ENCODE measurements at regions not wholly inside any gene's neighbourhood (a gene's known extent, or its start where the extent isn't known, plus 50 kb on each side); places are given as distances from the start of the nearest gene placed in this dataset.
A peak's percentile ranks its signal among the peaks of the same experiment; 100 is the strongest.

DNA sequence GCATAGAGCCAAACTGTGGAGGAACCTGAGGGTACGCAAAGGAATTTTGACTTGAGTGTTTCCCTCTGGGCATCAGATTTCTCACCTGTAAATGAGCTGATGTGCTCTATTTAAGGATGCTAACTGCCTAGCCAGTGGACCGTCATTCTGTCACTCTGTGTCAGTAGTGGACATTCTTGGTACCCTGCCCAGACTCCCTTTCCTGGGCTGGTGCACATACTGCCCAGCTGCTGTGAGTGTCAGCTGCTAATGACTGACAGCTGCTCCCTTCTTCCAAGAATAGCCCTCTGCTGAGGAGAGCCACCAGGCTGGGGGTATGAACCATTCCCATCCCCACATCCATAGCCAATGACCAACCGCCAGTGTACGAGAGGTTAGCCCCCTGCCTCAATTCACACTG, 193.1 kb upstream of the DAB1 start:
- no peaks in the 10 kb centered on the region for H3K9me3 ChIP-seq (ENCODE audit: severe bottlenecking)
- no peak for DNase-seq (ENCODE audit: low spot score)
- H3K36me3 ChIP-seq (ENCODE audit: low read depth), result no peaks in the 10 kb centered on the region
- H3K4me3 ChIP-seq (ENCODE audit: severe bottlenecking), result no peak overlapping the region
- no peak for ATAC-seq (ENCODE audit: low read depth)
- H3K4me1 ChIP-seq (ENCODE audit: insufficient read depth, poor library complexity, severe bottlenecking), result peaks cover 6% of the 10 kb centered on the region
- TF ChIP-seq, protein P1, sequence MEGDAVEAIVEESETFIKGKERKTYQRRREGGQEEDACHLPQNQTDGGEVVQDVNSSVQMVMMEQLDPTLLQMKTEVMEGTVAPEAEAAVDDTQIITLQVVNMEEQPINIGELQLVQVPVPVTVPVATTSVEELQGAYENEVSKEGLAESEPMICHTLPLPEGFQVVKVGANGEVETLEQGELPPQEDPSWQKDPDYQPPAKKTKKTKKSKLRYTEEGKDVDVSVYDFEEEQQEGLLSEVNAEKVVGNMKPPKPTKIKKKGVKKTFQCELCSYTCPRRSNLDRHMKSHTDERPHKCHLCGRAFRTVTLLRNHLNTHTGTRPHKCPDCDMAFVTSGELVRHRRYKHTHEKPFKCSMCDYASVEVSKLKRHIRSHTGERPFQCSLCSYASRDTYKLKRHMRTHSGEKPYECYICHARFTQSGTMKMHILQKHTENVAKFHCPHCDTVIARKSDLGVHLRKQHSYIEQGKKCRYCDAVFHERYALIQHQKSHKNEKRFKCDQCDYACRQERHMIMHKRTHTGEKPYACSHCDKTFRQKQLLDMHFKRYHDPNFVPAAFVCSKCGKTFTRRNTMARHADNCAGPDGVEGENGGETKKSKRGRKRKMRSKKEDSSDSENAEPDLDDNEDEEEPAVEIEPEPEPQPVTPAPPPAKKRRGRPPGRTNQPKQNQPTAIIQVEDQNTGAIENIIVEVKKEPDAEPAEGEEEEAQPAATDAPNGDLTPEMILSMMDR (IDR thresholded peaks at IDR 0.05; ENCODE audit: poor library complexity, severe bottlenecking), result no peak
- H3K27me3 ChIP-seq (ENCODE audit: insufficient read depth, poor library complexity, severe bottlenecking), result no peaks in the 10 kb centered on the region
- no peak overlapping the region for H3K27ac ChIP-seq (ENCODE audit: poor library complexity, severe bottlenecking)

DNA sequence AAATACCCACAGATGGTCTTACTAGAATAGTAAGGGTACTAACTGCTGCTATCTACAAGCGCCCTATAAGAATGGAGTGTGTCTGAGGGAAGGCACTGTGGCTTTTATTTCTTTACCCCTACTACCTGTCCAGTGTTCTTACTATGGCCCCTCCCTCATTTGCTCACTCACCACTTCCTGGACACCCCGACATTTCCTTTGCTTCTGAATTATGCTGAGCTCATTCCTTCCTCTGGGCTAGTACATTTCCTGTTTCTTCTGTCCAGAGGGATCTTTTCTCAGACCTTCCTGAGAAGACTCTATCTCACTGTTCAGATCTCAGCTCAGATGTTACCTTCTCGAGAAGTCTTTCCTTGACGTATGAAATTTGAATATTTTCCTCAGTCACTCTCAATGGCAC, 192.1 kb upstream of the DAB1 start:
- DNase-seq (ENCODE audit: low spot score) (no peak), ATAC-seq (ENCODE audit: low read depth) (peak; percentile 45; the same call in 1 of the 3 replicates)
- TF ChIP-seq, protein P1 (IDR thresholded peaks at IDR 0.05; ENCODE audit: poor library complexity, severe bottlenecking), result no peak
- no peak overlapping the region for H3K4me3 ChIP-seq (ENCODE audit: severe bottlenecking)
- no peaks in the 10 kb centered on the region for H3K36me3 ChIP-seq (ENCODE audit: low read depth)
- no peaks in the 10 kb centered on the region for H3K9me3 ChIP-seq (ENCODE audit: severe bottlenecking)
- peaks cover 6% of the 10 kb centered on the region for H3K4me1 ChIP-seq (ENCODE audit: insufficient read depth, poor library complexity, severe bottlenecking)
- H3K27ac ChIP-seq (ENCODE audit: poor library complexity, severe bottlenecking), result no peak overlapping the region
- H3K27me3 ChIP-seq (ENCODE audit: insufficient read depth, poor library complexity, severe bottlenecking), result no peaks in the 10 kb centered on the region

DNA sequence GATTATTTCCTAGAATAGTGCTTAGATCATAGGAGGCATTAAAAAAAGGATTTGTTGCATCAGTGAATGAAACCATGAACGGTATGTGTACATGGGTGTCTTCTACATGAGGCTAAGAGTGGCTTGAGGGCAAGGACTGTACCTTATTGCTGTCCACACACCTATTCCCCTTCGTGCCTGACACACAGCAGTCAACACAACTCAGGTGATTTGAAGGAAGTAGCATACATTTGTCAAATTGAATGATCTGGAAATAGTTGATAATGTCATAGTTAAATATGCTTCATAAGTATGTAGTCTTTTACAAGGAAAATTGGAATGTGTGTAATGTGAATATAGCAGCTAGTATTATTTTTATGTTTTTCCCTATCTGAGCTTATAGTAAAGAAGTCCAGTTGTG, 189.0 kb upstream of the DAB1 start:
- H3K4me3 ChIP-seq (ENCODE audit: severe bottlenecking), result no peak overlapping the region
- ATAC-seq (ENCODE audit: low read depth), result no peak
- no peaks in the 10 kb centered on the region for H3K27me3 ChIP-seq (ENCODE audit: insufficient read depth, poor library complexity, severe bottlenecking)

DNA sequence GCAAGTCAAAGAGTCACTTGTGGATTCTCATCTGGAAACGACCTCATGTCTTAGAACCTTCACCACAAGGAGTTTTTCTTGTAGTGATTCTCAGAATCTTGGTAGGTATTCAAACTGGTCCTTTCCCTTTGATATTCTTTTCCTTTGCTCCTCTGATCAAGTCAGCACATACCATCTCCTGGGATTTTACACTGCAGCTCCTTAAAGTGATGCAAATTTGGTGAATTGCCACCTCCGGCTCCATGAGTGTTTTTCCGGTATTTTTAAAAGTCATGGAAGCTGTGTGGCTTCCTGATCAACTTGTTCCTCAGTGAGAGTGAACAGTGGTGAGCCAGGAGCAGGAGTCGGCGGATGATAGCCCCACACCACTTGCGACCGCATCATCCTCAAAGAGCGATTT, 182.1 kb upstream of the DAB1 start:
- no peaks in the 10 kb centered on the region for H3K4me1 ChIP-seq (ENCODE audit: insufficient read depth, poor library complexity, severe bottlenecking)
- ATAC-seq (ENCODE audit: low read depth), result no peak
- DNase-seq (ENCODE audit: low spot score), result no peak
- no peaks in the 10 kb centered on the region for H3K36me3 ChIP-seq (ENCODE audit: low read depth)
- H3K4me3 ChIP-seq (ENCODE audit: severe bottlenecking), result no peak overlapping the region
- H3K9me3 ChIP-seq (ENCODE audit: severe bottlenecking), result no peaks in the 10 kb centered on the region
- TF ChIP-seq, protein P1 (IDR thresholded peaks at IDR 0.05; ENCODE audit: poor library complexity, severe bottlenecking), result no peak
- H3K27me3 ChIP-seq (ENCODE audit: insufficient read depth, poor library complexity, severe bottlenecking), result no peaks in the 10 kb centered on the region
- no peak overlapping the region for H3K27ac ChIP-seq (ENCODE audit: poor library complexity, severe bottlenecking)

More for the DNA sequence above, 189.0 kb upstream of the DAB1 start:
- Histone ChIP-seq H3K4me1 (ENCODE audit: insufficient read depth, poor library complexity, severe bottlenecking) (peaks cover 6% of the 10 kb centered on the region), H3K27ac (ENCODE audit: poor library complexity, severe bottlenecking) (no peak overlapping the region), H3K9me3 (ENCODE audit: severe bottlenecking) (no peaks in the 10 kb centered on the region), H3K36me3 (ENCODE audit: low read depth) (no peaks in the 10 kb centered on the region)
- no peak for DNase-seq (ENCODE audit: low spot score)
- TF ChIP-seq, protein P1 (IDR thresholded peaks at IDR 0.05; ENCODE audit: poor library complexity, severe bottlenecking), result no peak

DNA sequence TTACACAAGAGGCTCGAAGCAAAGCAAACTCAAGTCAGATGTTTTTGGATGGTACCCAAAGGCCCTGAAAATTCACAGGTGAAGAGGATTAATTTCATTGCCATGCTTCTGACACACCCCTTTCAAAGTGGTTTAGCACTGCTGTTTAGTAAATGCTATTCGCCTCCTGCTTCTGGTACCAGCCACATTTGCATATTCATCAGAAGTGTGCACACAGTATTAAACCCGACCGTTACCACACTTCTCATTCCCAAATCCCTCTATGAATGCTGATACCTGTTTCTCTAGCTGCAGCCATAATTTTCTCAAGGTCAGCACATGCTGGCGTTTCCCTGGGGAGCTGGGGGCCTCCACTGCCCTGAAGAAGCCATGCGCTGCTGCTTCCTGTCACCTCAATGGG, 179.8 kb upstream of the DAB1 start:
- Histone ChIP-seq H3K4me1 (ENCODE audit: insufficient read depth, poor library complexity, severe bottlenecking) (no peaks in the 10 kb centered on the region), H3K27ac (ENCODE audit: poor library complexity, severe bottlenecking) (no peak overlapping the region), H3K36me3 (ENCODE audit: low read depth) (no peaks in the 10 kb centered on the region), H3K4me3 (ENCODE audit: severe bottlenecking) (no peak overlapping the region), H3K9me3 (ENCODE audit: severe bottlenecking) (no peaks in the 10 kb centered on the region), H3K27me3 (ENCODE audit: insufficient read depth, poor library complexity, severe bottlenecking) (no peaks in the 10 kb centered on the region)
- DNase-seq (ENCODE audit: low spot score) (no peak), ATAC-seq (ENCODE audit: low read depth) (no peak)
- TF ChIP-seq, protein P1 (IDR thresholded peaks at IDR 0.05; ENCODE audit: poor library complexity, severe bottlenecking), result no peak
